ENCODE measurements at regions not wholly inside any gene's neighbourhood (a gene's known extent, or its start where the extent isn't known, plus 50 kb on each side); places are given as distances from the start of the nearest gene placed in this dataset.
"Not testable (repeated sequence)": the region's sequence is repeated elsewhere in the genome, so short reads cannot be mapped to it uniquely, and the experiment has no call there.

DNA sequence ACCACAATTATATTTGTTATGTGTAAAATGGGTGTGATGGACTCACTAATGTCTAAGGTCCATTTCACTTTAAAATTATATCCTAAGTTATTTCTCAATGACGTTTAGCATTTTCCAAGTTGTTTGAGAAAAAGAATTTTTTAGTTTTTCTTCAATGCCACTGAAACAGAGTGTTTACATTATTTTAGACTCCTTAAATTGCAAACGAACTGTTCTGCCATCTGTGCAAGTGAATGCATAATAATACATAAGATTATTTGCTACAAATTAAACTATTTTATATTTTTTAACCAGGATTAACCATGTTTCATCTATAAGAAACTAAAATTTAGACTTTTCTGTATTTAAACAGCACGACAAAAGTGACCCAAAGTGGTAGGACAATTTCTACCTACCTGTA lies 425.4 kb downstream of the NDFIP2 start:
- no peak overlapping the region for H3K4me2 ChIP-seq (ENCODE audit: low read length)
- no peaks in the 10 kb centered on the region for H3K36me3 ChIP-seq (ENCODE audit: insufficient read depth, low read length)
- no peak overlapping the region for H3K4me3 ChIP-seq (ENCODE audit: low read length)
- no peaks in the 10 kb centered on the region for H3K9me3 ChIP-seq (replicated peaks; ENCODE audit: low read length)
- no peak overlapping the region for H3K9ac ChIP-seq (ENCODE audit: low read depth, low read length)
- H3K4me1 ChIP-seq (ENCODE audit: control insufficient read depth, insufficient read depth, low read length), result no peaks in the 10 kb centered on the region
- no peaks in the 10 kb centered on the region for H3K27me3 ChIP-seq (ENCODE audit: control insufficient read depth, insufficient read depth, low read length)

DNA sequence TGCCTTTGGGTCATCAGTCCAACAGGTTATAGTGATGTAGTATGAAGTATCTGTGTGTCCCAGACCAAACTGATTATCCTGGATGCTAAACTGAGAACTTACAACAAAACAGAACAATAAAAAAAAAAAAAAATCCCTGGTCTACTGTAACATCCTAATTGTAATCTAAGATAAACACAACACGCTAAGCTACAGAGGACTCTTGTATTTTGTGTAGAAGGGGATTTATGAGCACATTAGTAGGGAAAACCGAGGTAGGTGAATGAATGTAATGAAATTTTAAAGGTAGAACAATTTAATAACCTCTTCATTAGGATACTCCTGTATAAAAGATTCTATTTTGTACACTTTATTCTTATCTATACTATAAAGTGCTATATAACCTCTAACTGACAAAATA lies 424.1 kb downstream of the NDFIP2 start:
- no peaks in the 10 kb centered on the region for H3K36me3 ChIP-seq (ENCODE audit: insufficient read depth, low read length)
- H3K4me1 ChIP-seq (ENCODE audit: control insufficient read depth, insufficient read depth, low read length), result no peaks in the 10 kb centered on the region
- H3K9me3 ChIP-seq (replicated peaks; ENCODE audit: low read length), result no peaks in the 10 kb centered on the region
- H3K4me2 ChIP-seq (ENCODE audit: low read length), result no peak overlapping the region
- no peak overlapping the region for H3K9ac ChIP-seq (ENCODE audit: low read depth, low read length)
- no peaks in the 10 kb centered on the region for H3K27me3 ChIP-seq (ENCODE audit: control insufficient read depth, insufficient read depth, low read length)
- no peak overlapping the region for H3K4me3 ChIP-seq (ENCODE audit: low read length)

DNA sequence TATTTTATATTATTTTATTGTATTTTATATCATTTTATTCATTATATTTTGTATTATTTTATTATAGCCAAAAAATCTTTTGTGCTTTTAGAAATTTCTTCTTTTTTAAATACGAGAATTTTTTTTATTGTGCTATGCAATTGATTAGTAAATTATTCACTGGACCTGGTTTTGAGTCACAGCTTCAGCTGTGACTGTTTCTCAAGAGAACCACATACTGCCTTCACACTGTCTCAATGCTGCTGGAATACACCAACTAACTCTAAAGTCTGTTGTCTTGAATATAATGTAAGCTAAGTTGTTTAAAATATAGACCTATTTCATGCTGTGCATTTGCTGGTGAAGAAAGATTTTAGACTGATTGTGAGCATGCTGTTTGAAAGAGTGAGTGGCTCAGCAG lies 423.6 kb downstream of the NDFIP2 start:
- Histone ChIP-seq H3K9me3 (replicated peaks; ENCODE audit: low read length) (no peaks in the 10 kb centered on the region), H3K4me1 (ENCODE audit: control insufficient read depth, insufficient read depth, low read length) (no peaks in the 10 kb centered on the region), H3K27me3 (ENCODE audit: control insufficient read depth, insufficient read depth, low read length) (no peaks in the 10 kb centered on the region), H3K36me3 (ENCODE audit: insufficient read depth, low read length) (no peaks in the 10 kb centered on the region), H3K9ac (ENCODE audit: low read depth, low read length) (no peak overlapping the region), H3K4me2 (ENCODE audit: low read length) (no peak overlapping the region), H3K4me3 (ENCODE audit: low read length) (no peak overlapping the region)

GRCh38 chr13:79901336-79901735 lies 420.4 kb downstream of the NDFIP2 start:
- H3K4me2 ChIP-seq (ENCODE audit: low read length), result no peak overlapping the region

GRCh38 chr13:79900356-79900755 lies 419.4 kb downstream of the NDFIP2 start:
- no peak overlapping the region for H3K4me2 ChIP-seq (ENCODE audit: low read length)
- H3K9ac ChIP-seq (ENCODE audit: low read depth, low read length), result no peak overlapping the region
- no peaks in the 10 kb centered on the region for H3K36me3 ChIP-seq (ENCODE audit: insufficient read depth, low read length)
- H3K4me3 ChIP-seq (ENCODE audit: low read length), result no peak overlapping the region
- H3K27me3 ChIP-seq (ENCODE audit: control insufficient read depth, insufficient read depth, low read length), result no peaks in the 10 kb centered on the region
- H3K4me1 ChIP-seq (ENCODE audit: control insufficient read depth, insufficient read depth, low read length), result no peaks in the 10 kb centered on the region
- H3K9me3 ChIP-seq (replicated peaks; ENCODE audit: low read length), result no peaks in the 10 kb centered on the region

More at GRCh38 chr13:79901336-79901735, 420.4 kb downstream of the NDFIP2 start:
- Histone ChIP-seq H3K4me3 (ENCODE audit: low read length) (no peak overlapping the region), H3K27me3 (ENCODE audit: control insufficient read depth, insufficient read depth, low read length) (no peaks in the 10 kb centered on the region), H3K4me1 (ENCODE audit: control insufficient read depth, insufficient read depth, low read length) (no peaks in the 10 kb centered on the region), H3K9me3 (replicated peaks; ENCODE audit: low read length) (no peaks in the 10 kb centered on the region), H3K36me3 (ENCODE audit: insufficient read depth, low read length) (no peaks in the 10 kb centered on the region), H3K9ac (ENCODE audit: low read depth, low read length) (no peak overlapping the region)

GRCh38 chr13:79898996-79899395 lies 418.0 kb downstream of the NDFIP2 start:
- no peaks in the 10 kb centered on the region for H3K4me1 ChIP-seq (ENCODE audit: control insufficient read depth, insufficient read depth, low read length)
- H3K4me3 ChIP-seq (ENCODE audit: low read length), result no peak overlapping the region
- H3K9me3 ChIP-seq (replicated peaks; ENCODE audit: low read length), result no peaks in the 10 kb centered on the region
- no peaks in the 10 kb centered on the region for H3K27me3 ChIP-seq (ENCODE audit: control insufficient read depth, insufficient read depth, low read length)
- no peak overlapping the region for H3K9ac ChIP-seq (ENCODE audit: low read depth, low read length)
- no peaks in the 10 kb centered on the region for H3K36me3 ChIP-seq (ENCODE audit: insufficient read depth, low read length)
- H3K4me2 ChIP-seq (ENCODE audit: low read length), result no peak overlapping the region

- no peaks in the 10 kb centered on the region for H3K9me3 ChIP-seq (replicated peaks; ENCODE audit: low read length)
- H3K36me3 ChIP-seq (ENCODE audit: insufficient read depth, low read length), result no peaks in the 10 kb centered on the region
- H3K4me2 ChIP-seq (ENCODE audit: low read length), result no peak overlapping the region
- no peak overlapping the region for H3K4me3 ChIP-seq (ENCODE audit: low read length)
- H3K4me1 ChIP-seq (ENCODE audit: control insufficient read depth, insufficient read depth, low read length), result no peaks in the 10 kb centered on the region
- no peaks in the 10 kb centered on the region for H3K27me3 ChIP-seq (ENCODE audit: control insufficient read depth, insufficient read depth, low read length)
- no peak overlapping the region for H3K9ac ChIP-seq (ENCODE audit: low read depth, low read length)
Observed at GRCh38 chr13:79898202-79898826, 417.4 kb downstream of the NDFIP2 start.

- Histone ChIP-seq H3K36me3 (ENCODE audit: insufficient read depth, low read length) (no peaks in the 10 kb centered on the region), H3K4me3 (ENCODE audit: low read length) (no peak overlapping the region), H3K27me3 (ENCODE audit: control insufficient read depth, insufficient read depth, low read length) (no peaks in the 10 kb centered on the region), H3K4me2 (ENCODE audit: low read length) (no peak overlapping the region), H3K4me1 (ENCODE audit: control insufficient read depth, insufficient read depth, low read length) (no peaks in the 10 kb centered on the region), H3K9me3 (replicated peaks; ENCODE audit: low read length) (no peaks in the 10 kb centered on the region), H3K9ac (ENCODE audit: low read depth, low read length) (no peak overlapping the region)
Observed at GRCh38 chr13:79896851-79897250, 415.9 kb downstream of the NDFIP2 start.

DNA sequence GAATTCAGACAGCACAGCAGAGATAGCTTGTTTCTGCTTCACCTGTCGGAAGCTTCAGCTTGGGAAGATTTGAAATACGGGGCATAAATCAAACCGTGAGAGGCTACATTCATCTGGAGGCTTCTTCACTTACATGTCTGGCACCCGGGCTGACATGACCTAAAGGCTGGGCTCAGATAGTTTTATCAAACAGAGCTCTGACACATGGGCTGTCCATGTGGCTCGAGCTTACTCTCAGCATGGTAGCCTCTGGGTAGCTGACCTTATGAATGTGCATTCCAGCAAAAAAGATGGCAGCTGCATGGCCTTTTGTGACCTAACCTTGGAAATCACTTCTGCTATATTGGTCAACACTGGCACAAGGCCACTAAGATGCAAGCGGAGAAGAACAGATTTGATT lies 414.5 kb downstream of the NDFIP2 start:
- no peaks in the 10 kb centered on the region for H3K4me1 ChIP-seq (ENCODE audit: control insufficient read depth, insufficient read depth, low read length)
- no peaks in the 10 kb centered on the region for H3K9me3 ChIP-seq (replicated peaks; ENCODE audit: low read length)
- no peaks in the 10 kb centered on the region for H3K36me3 ChIP-seq (ENCODE audit: insufficient read depth, low read length)
- H3K4me3 ChIP-seq (ENCODE audit: low read length), result no peak overlapping the region
- no peaks in the 10 kb centered on the region for H3K27me3 ChIP-seq (ENCODE audit: control insufficient read depth, insufficient read depth, low read length)
- no peak overlapping the region for H3K9ac ChIP-seq (ENCODE audit: low read depth, low read length)
- no peak overlapping the region for H3K4me2 ChIP-seq (ENCODE audit: low read length)

DNA sequence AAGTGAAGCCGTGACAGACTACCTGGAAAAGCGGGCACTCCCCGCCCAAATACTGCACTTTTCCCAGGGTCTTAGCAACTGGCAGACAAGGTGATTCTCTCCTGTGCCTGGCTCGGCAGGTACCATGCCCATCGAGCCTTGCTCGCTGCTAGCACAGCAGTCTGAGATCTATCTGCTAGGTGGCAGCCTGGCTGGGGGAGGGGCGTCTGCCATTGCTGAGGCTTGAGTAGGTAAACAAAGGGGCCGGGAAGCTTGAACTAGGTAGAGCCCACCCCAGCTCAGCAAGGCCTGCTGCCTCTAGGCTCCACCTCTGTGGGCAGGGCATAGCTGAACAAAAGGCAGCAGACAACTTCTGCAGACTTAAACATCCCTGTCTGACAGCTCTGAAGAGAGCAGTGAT lies 406.3 kb downstream of the NDFIP2 start:
- H3K4me3 ChIP-seq (ENCODE audit: low read length); H3K9me3 ChIP-seq (replicated peaks; ENCODE audit: low read length); H3K9ac ChIP-seq (ENCODE audit: low read depth, low read length); H3K27me3 ChIP-seq (ENCODE audit: control insufficient read depth, insufficient read depth, low read length); H3K36me3 ChIP-seq (ENCODE audit: insufficient read depth, low read length); H3K4me2 ChIP-seq (ENCODE audit: low read length); H3K4me1 ChIP-seq (ENCODE audit: control insufficient read depth, insufficient read depth, low read length): not testable (repeated sequence)

- Histone ChIP-seq H3K4me3 (ENCODE audit: low read length) (no peak overlapping the region), H3K27me3 (ENCODE audit: control insufficient read depth, insufficient read depth, low read length) (no peaks in the 10 kb centered on the region), H3K9ac (ENCODE audit: low read depth, low read length) (no peak overlapping the region), H3K4me1 (ENCODE audit: control insufficient read depth, insufficient read depth, low read length) (no peaks in the 10 kb centered on the region), H3K9me3 (replicated peaks; ENCODE audit: low read length) (no peaks in the 10 kb centered on the region), H3K36me3 (ENCODE audit: insufficient read depth, low read length) (no peaks in the 10 kb centered on the region), H3K4me2 (ENCODE audit: low read length) (no peak overlapping the region)
Observed at GRCh38 chr13:79886601-79887000, 405.6 kb downstream of the NDFIP2 start.

GRCh38 chr13:79884890-79885289 lies 403.9 kb downstream of the NDFIP2 start:
- H3K4me1 ChIP-seq (ENCODE audit: control insufficient read depth, insufficient read depth, low read length), result no peaks in the 10 kb centered on the region
- H3K4me3 ChIP-seq (ENCODE audit: low read length), result no peak overlapping the region
- no peak overlapping the region for H3K4me2 ChIP-seq (ENCODE audit: low read length)
- H3K9me3 ChIP-seq (replicated peaks; ENCODE audit: low read length), result no peaks in the 10 kb centered on the region
- no peaks in the 10 kb centered on the region for H3K27me3 ChIP-seq (ENCODE audit: control insufficient read depth, insufficient read depth, low read length)
- H3K9ac ChIP-seq (ENCODE audit: low read depth, low read length), result no peak overlapping the region
- no peaks in the 10 kb centered on the region for H3K36me3 ChIP-seq (ENCODE audit: insufficient read depth, low read length)
